Ishikawa (cell line): ENCODE measurements at regions not wholly inside any gene's neighbourhood (a gene's known extent, or its start where the extent isn't known, plus 50 kb on each side); places are given as distances from the start of the nearest gene placed in this dataset.

Source experiments
- CEBPB ChIP-seq: IDR thresholded peaks from 2 replicates; pipeline ENCODE4 v1.6.1; 2012
- CREB1 ChIP-seq: IDR thresholded peaks from 2 replicates; pipeline ENCODE4 v1.6.1; 2012; ENCODE audit warnings: low read depth
- EGR1 ChIP-seq: IDR thresholded peaks from 2 replicates; pipeline ENCODE4 v1.6.1; 2012
- EP300 ChIP-seq: IDR thresholded peaks from 2 replicates; pipeline ENCODE4 v1.6.1; 2012; ENCODE audit warnings: borderline replicate concordance
- FOXM1 ChIP-seq: IDR thresholded peaks from 2 replicates; pipeline ENCODE4 v1.6.1; 2012; ENCODE audit warnings: low read depth, borderline replicate concordance
- MAX ChIP-seq: IDR thresholded peaks from 2 replicates; pipeline ENCODE4 v1.6.1; 2012
- NFIC ChIP-seq: IDR thresholded peaks from 2 replicates; pipeline ENCODE4 v1.6.1; 2012
- RAD21 ChIP-seq: IDR thresholded peaks from 2 replicates; pipeline ENCODE4 v1.6.1; 2012; ENCODE audit warnings: low read depth
- REST ChIP-seq: IDR thresholded peaks from 2 replicates; pipeline ENCODE4 v1.6.1; 2012; ENCODE audit warnings: low read depth, mild to moderate bottlenecking
- TAF1 ChIP-seq: IDR thresholded peaks from 2 replicates; pipeline ENCODE4 v1.6.1; 2012; ENCODE audit warnings: low read depth, mild to moderate bottlenecking
- TCF12 ChIP-seq: IDR thresholded peaks from 2 replicates; pipeline ENCODE4 v1.6.1; 2012; ENCODE audit warnings: low read depth
- TEAD4 ChIP-seq: IDR thresholded peaks from 2 replicates; pipeline ENCODE4 v1.6.1; 2012
- USF1 ChIP-seq: IDR thresholded peaks from 2 replicates; pipeline ENCODE4 v1.6.1; 2012
- YY1 ChIP-seq: IDR thresholded peaks from 2 replicates; pipeline ENCODE4 v1.6.1; 2012; ENCODE audit warnings: low read depth
- ZBTB7A ChIP-seq: IDR thresholded peaks from 2 replicates; pipeline ENCODE4 v1.6.1; 2012; ENCODE audit warnings: low read depth

- no peak for TF ChIP-seq EP300
- TF ChIP-seq NFIC, result no peak
- TF ChIP-seq TAF1, result no peak
- TF ChIP-seq USF1, result no peak
- no peak for TF ChIP-seq EGR1
- no peak for TF ChIP-seq TCF12
- TF ChIP-seq MAX, result no peak
- no peak for TF ChIP-seq CEBPB
- TF ChIP-seq RAD21, result no peak
- no peak for TF ChIP-seq YY1
- no peak for TF ChIP-seq FOXM1
- no peak for TF ChIP-seq TEAD4
- no peak for TF ChIP-seq ZBTB7A
- no peak for TF ChIP-seq REST
- no peak for TF ChIP-seq CREB1
These were observed 1162.1 kb upstream of the IGFBP7 start for GRCh38 chr4:58272311-58272710.

GRCh38 chr4:58265734-58266133 is 1155.5 kb upstream of the IGFBP7 start:
- TF ChIP-seq YY1, result no peak
- no peak for TF ChIP-seq EP300
- TF ChIP-seq NFIC, result no peak
- TF ChIP-seq ZBTB7A, result no peak

- no peak for TF ChIP-seq REST
- TF ChIP-seq TAF1, result no peak
These were observed 1151.3 kb upstream of the IGFBP7 start for GRCh38 chr4:58261526-58261925.

- TF ChIP-seq USF1, result no peak
- TF ChIP-seq MAX, result no peak
- TF ChIP-seq YY1, result no peak
- no peak for TF ChIP-seq TAF1
- TF ChIP-seq NFIC, result no peak
- no peak for TF ChIP-seq EGR1
- TF ChIP-seq TCF12, result no peak
- TF ChIP-seq FOXM1, result no peak
- TF ChIP-seq EP300, result no peak
- TF ChIP-seq TEAD4, result no peak
- no peak for TF ChIP-seq REST
- no peak for TF ChIP-seq RAD21
- TF ChIP-seq CREB1, result no peak
- no peak for TF ChIP-seq CEBPB
- TF ChIP-seq ZBTB7A, result no peak
These were observed 1144.1 kb upstream of the IGFBP7 start for GRCh38 chr4:58254291-58254690.

GRCh38 chr4:58252656-58253055 is 1142.5 kb upstream of the IGFBP7 start:
- TF ChIP-seq EGR1, result no peak
- no peak for TF ChIP-seq ZBTB7A
- TF ChIP-seq TEAD4, result no peak
- TF ChIP-seq EP300, result no peak
- TF ChIP-seq TCF12, result no peak
- no peak for TF ChIP-seq YY1
- TF ChIP-seq FOXM1, result no peak
- TF ChIP-seq MAX, result no peak
- TF ChIP-seq REST, result no peak
- TF ChIP-seq CREB1, result no peak
- no peak for TF ChIP-seq CEBPB
- TF ChIP-seq TAF1, result no peak
- TF ChIP-seq NFIC, result no peak
- TF ChIP-seq USF1, result no peak
- no peak for TF ChIP-seq RAD21
